Putamen (tissue), 1 donor: ENCODE measurements at regions not wholly inside any gene's neighbourhood (a gene's known extent, or its start where the extent isn't known, plus 50 kb on each side); places are given as distances from the start of the nearest gene placed in this dataset.

Experiments used
- DNase-seq: peaks from one replicate; pipeline ENCODE4 v3.0.0-alpha.2; 2016; ENCODE audit warnings: low spot score

DNA sequence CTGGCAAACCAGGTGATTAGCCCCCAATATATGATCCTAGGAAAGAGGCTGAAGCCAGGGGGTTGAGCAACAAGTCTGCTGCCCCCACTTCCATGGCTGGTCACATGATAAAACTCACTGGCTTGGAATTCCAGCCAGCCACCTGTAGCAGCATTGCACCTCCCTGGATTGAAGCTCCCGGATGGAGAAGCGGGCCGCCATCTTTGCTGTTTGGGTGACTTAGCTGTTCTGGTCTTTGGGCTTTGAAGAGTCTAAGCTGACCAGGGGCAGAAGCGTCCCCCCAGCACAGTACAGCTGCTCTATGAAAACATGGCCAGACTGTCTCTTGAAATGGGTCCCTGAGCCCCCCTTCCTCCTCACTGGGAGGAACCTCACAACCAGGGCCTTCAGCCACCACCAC lies 610.2 kb downstream of the ANXA1 start:
- DNase-seq, result no peak

DNA sequence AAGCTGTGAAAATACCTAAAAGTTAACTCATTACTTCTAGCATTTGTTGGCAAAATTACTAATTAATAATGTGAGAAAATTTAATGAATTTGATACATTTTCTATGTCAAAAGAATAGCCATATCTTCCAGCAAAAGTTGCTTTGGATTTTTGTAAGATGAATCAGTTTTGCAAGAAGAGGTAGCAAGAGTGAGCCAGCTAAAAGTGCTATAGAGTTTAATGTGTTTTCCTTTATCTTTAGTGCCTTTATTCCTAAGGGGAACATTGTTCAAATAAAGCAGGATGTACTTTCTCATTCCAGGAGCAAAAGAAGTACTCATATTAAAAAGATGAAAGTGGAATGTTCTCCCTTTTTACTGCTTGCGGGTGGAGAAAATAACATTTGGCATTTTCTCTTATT lies 622.2 kb downstream of the ANXA1 start:
- DNase-seq, result no peak

DNA sequence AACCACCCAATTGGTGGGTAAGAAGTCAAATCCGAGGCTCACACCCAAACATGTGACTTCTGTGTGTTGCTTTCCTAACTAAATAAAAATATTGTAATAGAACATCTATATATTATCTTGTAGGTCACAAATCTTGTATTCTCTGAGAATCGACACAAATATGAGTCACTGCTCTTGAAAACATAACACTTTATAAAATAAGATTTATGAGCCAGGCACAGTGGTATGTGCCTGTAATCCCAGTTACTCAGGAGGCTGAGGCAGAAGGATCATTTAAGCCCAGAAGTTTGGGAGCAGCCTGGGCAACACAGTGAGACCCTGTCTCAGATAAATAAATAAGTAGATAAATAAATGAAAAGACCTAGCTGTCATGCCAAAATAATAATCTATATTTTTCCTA lies 624.1 kb downstream of the ANXA1 start:
- DNase-seq, result no peak

DNA sequence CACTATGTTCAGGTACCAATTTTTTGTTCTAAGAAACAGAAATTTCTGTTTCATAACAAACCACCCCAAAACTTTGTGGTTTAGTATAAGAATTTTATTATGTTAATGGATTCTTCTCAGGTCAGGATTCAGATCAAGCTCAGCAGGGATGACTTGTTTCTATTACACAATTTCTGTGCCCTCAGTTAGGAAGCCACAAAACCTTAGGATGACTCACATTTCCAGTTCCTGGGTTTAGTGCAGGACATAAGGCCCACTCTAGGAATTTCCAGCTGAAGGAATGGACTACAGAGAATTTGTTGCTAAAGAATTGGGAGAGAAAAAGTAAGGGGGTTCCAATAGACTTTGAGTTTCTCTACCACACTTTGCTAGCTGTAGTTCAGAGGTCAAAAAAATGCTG lies 629.3 kb downstream of the ANXA1 start:
- DNase-seq, result no peak

DNA sequence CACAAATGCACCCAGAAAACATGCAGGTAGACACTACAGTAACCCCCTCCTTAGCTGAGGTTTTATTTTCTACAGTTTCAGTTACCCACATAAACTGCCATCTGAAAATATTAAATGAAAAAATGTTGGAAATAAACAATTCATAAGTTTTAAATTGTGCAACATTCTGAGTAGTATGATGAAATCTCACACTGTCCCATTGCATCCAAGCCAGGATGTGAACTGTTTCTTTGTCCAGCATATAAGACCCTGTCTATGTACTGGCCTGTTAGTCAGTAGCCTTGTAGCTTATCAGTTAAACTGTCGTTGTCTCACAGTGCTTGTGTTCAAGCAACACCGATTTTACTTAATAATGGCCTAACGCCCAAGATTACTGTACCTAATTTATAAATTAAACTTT lies 630.5 kb downstream of the ANXA1 start:
- no peak for DNase-seq

DNA sequence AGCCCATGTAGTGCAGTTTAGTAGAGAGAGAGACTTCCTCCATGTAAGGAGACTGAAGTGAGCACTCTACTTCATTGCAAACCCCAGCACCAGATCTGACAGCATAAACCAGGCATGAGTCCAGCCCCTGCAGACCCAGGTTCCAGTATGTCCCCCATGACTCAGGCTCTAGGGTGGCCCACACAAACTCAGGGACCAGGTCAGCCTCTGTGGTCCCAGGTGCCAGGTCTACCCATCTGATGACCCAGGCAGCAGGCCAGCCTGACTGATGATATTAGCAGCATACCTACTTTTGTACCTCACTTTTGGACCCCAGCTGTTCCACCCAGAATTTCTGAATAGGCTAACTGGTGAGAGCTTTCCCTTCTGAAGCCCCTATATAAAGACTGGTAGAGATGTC lies 647.8 kb downstream of the ANXA1 start:
- DNase-seq, result no peak

DNA sequence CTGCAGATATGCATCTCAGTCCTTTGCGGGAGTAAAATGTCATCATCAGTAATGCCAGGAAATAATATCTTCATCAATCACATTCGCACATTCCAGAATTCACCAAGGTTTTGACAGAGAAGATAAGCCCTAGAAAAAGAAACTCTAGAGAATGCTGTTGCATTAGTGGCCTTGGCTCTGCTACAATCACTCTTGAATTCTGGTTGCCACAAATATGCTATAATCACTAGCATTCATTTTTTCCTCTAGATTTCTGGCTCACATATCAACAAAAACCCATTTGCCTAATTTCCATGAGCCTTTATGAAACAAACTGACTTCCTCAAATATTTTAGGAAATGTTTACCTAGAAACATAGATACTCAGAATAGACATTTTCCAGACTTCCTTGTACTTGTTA lies 653.4 kb downstream of the ANXA1 start:
- no peak for DNase-seq

DNA sequence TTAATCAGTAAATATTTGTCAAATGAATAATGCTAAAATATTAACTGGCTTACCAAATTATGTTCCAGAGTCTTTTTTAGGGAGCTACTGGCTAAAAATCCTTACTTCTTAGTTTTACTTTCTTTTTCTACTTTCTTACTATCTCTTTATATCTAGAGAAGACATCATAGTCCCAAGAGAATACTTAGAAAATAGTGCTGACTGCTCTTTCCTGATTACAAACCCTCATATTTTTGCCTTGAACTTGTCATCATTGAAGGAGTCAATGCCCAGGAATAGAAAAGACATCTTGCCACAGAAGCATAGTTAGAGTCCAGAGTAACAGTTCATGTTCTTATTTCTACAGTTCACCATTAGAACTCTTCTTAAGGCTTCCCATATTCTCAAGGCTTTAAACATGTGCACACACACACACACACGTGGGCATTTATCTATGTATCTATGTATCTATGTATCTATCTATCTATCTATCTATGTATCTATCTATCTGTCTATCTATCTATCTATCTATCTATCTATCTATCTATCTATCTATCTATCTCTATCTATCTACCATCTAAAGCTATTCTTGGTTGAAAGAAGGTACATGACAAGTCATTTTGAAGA lies 654.3 kb downstream of the ANXA1 start:
- no peak for DNase-seq

DNA sequence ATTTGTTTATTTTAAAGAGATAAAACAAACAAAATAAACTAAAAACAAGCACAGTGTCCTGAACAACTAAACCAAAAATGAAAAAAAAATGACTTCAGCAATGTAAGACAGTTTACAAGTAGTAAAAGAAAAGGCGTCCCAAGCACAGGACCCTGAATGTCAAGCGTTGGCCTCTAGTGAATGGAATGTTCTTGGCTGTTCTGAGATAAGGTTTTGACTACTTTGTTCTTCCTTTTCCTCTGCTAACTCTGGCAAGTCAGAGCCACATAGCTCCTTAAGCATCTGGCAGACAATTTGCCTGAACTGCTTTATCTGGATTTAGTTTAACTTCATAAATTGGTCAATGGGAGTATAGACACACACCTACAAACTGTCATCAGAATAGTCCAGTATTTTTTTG lies 655.2 kb downstream of the ANXA1 start:
- DNase-seq, result no peak

DNA sequence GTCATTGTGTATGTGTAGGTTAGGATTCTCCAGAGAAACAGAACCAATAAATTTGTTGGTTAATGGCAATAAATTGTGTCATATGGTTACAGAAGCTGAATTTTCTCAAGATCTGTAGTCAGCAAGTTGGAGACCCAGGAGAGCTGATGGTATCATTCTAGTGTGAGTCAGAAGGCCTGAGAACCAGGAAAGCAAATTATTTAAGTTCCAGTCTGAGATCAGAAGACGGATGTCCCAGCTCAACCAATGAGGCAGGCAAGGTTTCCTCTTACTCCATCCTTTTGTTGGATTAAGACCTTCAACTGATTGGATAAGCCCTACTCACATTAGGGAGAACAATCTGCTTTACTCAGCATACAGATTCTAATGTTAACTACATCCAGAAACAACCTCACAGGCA lies 656.3 kb downstream of the ANXA1 start:
- DNase-seq, result no peak

DNA sequence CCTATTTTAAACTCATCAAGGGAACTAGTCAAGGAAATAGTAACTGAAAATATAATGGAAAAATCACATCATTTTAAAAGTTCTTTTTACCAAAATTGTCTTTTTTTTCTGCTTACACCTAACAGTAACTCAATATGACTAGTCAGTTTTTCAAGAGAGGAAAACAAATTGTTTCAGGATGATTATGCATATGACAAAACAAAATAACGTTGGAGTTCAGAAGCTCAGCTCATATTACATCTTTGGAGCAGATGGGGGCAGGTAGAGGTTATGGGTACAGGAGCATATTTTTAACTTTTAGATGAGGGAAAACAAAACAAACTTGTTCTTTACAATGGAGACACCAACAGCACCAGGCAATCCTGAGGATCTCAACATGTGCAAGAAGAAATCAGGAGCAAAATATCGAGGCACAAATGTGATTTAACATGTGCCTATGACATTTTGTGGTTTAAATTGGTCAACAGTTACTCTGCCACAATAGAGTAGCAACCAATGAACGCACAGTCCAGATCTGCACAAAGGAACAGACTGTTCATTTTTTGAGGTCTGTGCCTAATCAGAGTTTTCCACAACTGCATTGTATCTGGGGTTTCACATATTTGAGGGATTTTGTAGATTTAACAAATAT lies 659.0 kb downstream of the ANXA1 start:
- no peak for DNase-seq

DNA sequence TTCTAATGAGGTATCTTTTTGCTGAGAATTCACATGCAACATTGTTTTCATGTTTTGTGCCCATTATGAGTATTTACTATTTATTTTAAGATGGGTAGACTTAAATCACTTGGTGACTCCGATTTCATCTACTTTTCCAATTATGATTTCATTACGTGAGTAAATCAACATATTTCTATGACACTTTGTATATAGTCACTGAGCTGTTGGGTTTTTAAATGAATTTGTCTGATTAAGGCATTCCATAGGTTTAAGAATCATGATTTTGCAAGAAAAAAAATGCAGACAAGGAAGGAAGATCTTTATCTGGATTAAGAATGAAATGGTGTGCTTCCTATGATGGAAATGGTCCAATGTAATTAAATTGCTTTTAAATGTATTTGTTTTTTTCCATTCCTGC lies 661.9 kb downstream of the ANXA1 start:
- DNase-seq, result no peak

DNA sequence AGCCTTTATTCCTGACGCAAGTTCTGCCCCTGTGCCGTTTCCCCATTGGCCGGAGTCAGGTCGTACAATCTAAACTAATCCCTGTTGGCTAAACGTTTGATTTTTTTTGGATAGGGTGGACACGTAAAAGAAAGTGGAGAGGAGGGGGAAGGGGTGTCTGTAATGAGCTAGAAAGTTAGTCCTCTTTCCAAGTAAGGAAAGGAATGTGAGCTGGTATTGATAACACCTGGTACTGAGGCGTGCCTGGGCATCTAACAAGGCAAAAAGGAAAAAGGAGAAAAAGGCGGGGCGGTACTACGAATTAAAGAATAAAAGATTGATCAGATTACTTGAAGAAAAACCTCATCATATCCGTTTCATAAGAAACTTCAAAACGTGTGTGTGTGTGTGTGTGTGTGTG lies 665.2 kb downstream of the ANXA1 start:
- no peak for DNase-seq

DNA sequence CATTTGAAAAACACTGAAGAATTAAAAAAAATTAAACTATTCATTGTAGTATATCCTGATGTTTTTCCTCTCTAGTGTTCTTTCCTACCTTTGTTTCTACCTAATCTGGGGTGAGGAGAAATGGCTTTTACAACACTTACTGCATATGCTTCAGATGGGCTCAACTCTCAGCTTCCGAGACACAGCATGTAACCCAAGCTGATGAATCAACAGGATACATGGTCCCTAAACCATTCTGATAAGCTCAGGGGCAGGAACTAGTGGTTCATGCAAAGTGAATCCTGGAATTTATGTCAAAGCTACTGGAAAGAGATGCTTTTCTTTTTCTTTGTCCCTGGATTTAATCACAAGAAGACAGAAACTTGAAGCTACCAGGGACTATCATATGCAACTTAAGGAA lies 672.5 kb upstream of the RORB start:
- DNase-seq, result no peak

DNA sequence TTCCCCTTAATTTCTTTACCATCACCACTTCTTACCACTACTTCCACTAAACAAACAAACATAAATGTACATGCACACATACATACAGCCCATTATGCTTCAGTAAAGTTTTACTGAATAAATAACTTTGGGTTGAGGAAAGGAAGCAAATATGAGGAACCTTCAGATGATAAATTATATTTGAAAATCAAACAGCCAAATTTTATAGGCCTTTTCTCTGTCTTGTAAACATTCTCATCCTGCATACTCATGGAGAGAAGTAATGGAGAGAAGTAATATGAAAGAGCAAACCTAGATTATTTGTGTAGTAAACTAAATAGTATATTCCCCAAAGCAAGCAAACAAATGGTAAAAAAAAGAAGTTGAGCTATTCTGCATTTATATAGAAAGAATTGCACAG lies 658.3 kb upstream of the RORB start:
- DNase-seq, result no peak

DNA sequence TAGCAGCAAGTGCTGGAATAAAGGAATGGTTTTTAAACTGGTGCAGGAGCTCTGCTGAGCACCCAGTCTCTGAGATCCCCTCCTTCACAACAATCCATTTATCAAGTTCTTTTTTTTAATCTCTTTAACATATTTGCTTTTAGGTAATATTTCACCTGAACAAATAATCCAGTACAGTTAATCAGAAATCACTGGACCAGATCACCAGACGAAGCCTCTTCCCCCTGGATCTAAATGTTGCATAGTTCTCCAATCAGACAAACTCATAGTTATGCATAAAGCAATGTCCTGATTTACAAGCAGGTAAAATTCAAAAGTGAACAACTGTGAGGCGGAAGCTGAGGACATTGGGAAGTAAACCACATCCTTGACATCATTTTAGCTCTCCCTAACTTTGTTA lies 657.7 kb upstream of the RORB start:
- DNase-seq, result no peak

DNA sequence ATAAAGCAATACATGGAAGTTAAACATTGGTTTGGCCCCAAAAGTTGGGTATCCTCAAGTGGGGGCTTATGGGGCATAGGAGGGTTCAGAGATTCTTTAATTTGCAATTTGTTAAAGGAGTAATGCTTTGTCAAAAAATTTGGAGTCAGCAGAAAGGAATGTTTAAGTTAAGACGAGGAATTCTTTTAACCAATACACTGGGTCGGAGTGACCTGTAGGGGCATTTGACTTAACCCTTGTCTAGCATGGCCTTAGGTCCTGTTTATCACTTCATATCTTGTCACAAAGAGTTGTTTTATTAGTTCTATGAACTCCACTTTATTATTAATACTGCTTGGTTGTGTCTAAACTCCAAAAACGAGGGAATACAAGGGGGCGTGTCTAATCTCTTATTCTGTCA lies 656.1 kb upstream of the RORB start:
- DNase-seq, result no peak

DNA sequence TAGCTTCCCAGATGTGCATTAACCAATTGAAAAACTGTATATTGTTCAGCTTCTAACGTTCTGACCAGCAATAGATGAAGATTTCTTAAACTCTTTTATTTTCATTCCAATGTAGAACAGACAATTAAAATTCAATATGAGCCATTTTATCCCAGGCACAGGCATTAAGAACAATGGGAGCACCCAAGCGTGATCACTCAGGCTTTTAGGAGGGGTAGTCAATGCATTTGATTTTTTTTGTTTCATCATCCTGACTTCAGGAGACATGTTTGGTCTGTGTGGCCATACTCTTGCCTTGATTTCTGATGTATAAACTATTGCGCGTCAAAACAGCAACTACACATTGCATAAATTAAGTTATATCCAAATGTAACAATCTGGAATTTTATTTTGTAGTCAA lies 653.0 kb upstream of the RORB start:
- no peak for DNase-seq

DNA sequence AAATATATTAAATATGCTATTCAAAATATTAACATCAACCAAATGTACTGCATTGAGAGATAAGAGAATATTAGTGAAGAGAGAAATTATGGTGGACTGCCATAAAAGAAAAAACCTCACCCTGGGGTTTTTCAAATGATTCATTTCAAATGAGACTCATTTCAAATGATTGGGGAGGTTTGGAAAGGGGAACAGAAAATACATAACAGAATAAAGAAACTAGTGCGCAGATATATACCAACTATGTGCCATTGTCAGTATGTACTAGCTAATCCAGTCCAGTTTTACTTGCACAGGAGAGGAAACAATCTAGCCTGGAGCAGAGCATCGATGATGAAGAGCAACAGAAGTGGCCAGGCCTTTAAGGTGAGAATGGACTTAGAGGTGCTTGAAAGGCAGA lies 651.6 kb upstream of the RORB start:
- DNase-seq, result no peak

DNA sequence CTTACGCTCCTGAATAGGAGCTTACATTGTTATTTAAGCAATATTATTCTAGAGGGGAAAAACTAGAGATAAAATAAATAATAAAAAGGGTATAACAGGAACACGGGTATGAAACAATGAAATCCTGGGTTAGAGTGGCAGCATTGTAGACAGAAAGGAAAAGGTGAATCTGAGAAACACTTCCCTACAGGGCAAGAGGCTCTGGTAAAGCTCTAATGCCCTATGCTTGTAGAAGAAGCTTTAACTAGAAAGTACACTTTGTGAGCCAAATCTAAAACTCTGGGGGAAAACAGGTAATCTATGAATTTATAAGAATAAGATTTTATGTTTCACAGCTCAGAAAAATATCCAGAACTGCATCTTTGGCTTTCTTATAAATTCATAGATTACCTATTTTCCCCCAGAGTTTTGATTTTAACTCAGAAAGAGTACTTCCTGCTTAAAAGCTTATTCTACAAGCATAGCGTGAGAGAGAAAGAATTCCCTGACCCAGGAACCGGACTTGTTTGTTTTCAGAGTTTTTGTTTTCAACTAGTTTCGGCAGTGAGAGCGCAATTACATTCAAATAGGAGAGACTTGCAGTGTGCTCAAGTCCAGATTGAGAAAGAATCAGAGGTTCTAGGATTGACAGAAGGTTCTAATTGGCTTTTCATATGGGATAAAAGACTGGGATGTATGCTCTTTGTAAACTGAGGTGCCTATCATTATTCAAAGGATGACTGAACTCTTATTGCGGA lies 651.0 kb upstream of the RORB start:
- no peak for DNase-seq

DNA sequence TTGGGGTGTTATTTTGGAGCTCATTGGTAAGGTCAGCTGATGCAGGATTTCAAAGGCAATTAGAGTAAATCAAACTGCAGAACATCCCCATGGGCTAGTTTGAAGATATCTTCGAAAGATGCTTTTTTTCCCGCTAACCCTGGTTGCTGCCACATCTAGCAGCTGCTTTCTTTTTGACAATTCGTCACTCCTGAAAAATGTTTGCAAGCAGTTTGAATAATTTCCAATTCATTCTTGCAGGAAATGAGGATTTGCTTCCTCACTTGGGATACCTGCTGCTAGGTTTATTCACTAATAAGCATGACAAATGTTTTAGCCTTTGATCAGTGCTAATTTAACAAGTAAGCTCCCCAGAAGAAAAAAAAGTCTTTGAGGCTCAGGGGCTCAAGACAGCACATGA lies 649.6 kb upstream of the RORB start:
- DNase-seq, result no peak

DNA sequence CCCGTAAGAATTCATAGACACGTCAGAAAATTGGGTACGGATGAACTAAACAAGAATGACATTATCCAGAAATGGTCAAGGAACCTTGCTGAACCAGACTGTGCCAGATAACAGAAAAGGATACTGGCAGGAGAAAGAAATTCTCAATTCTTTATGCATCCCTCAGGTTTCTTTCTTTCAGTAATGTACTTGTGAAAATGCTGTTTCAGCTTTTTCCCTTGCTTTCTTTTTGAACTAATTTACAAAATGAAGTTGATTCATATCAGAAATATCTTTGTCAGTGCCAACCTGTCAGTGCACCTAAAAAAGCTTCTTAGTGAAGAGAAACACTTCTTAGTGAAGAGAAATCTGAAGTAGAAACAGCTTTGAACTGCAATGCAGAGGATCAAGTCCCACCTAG lies 643.6 kb upstream of the RORB start:
- DNase-seq, result no peak

DNA sequence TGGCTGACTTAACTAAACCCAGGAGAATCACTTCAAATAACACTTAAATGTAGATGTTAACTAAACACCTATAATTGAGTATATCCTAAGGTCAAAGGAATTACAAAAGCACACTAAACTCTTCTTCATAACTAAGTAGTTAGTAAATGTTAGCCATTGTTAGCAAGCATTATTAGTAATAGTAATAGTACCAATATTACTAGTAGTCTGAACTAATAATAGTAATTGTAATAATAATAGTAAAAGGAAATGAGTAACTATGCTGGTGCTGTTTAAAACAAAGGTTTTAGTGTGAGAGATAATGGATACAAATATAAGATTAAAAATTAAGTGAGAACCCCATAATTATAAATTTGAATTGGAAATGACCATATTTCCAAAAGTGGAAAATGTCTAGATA lies 641.9 kb upstream of the RORB start:
- DNase-seq, result no peak

DNA sequence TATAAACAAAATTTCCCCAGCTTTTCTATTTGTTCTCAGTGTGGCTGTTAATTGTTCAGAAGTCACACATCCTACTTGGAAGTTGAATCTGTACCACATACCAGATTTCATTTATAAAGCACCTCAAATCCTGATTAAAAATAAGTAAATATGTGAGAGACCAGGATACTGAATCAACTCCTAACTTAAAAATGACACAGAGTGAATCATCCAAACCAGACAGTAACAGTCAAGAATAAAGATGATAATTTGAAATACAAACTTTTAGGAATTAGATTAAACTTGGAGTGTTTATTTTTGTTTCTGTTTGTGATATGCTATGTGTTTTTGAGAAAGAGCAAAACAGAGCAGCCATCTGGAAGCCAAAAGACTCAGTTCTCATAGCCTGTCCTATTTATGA lies 633.2 kb upstream of the RORB start:
- no peak for DNase-seq
